ENCODE measurements at regions not wholly inside any gene's neighbourhood (a gene's known extent, or its start where the extent isn't known, plus 50 kb on each side); places are given as distances from the start of the nearest gene placed in this dataset.

- intact Hi-C loops (cut with DNase I) = no loop called here
- DNase-seq (ENCODE audit: low spot score) = no peak
- TF ChIP-seq, protein P1, sequence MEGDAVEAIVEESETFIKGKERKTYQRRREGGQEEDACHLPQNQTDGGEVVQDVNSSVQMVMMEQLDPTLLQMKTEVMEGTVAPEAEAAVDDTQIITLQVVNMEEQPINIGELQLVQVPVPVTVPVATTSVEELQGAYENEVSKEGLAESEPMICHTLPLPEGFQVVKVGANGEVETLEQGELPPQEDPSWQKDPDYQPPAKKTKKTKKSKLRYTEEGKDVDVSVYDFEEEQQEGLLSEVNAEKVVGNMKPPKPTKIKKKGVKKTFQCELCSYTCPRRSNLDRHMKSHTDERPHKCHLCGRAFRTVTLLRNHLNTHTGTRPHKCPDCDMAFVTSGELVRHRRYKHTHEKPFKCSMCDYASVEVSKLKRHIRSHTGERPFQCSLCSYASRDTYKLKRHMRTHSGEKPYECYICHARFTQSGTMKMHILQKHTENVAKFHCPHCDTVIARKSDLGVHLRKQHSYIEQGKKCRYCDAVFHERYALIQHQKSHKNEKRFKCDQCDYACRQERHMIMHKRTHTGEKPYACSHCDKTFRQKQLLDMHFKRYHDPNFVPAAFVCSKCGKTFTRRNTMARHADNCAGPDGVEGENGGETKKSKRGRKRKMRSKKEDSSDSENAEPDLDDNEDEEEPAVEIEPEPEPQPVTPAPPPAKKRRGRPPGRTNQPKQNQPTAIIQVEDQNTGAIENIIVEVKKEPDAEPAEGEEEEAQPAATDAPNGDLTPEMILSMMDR (IDR thresholded peaks at IDR 0.05) = no peak
- H3K27me3 ChIP-seq (replicated peaks; ENCODE audit: insufficient read depth) = no peaks in the 10 kb centered on the region
- no peaks in the 10 kb centered on the region for H3K36me3 ChIP-seq
- no peak overlapping the region for H3K4me3 ChIP-seq
- 97% methylated on average over 3 of the region's 3 CpGs for WGBS
- H3K4me1 ChIP-seq (replicated peaks) = no peaks in the 10 kb centered on the region
- peaks cover 1% of the 10 kb centered on the region for H3K9me3 ChIP-seq
- no peak overlapping the region for H3K27ac ChIP-seq
Observed at GRCh38 chr10:42513921-42514320, 124.4 kb downstream of the ZNF33B start.

DNA sequence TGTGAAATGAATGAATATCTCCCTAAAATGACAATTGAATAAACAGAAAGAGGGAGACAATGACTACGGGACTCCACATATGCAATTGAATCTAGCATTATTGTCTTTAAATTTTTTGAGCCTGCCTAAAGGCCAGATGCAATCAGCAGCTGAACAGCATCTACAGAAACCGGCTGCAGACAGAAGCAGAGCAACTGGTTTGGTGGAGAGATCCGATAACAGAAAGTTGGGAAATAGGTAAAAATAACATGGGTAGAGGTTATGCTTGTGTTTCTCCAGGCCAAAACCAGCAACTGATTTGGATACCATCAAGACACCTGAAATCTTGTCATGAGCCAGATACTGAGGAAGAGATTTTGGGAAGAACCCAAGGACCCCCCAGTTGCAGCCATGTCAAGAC, 146.6 kb downstream of the ZNF33B start:
- Histone ChIP-seq H3K9me3 (no peaks in the 10 kb centered on the region), H3K4me3 (no peak overlapping the region), H3K4me1 (replicated peaks) (no peaks in the 10 kb centered on the region), H3K27me3 (replicated peaks; ENCODE audit: insufficient read depth) (no peaks in the 10 kb centered on the region), H3K27ac (no peak overlapping the region), H3K36me3 (no peaks in the 10 kb centered on the region)
- intact Hi-C loops (cut with DNase I) = no loop called here
- DNase-seq (ENCODE audit: low spot score) = no peak
- WGBS = 82% methylated on average over 3 of the region's 3 CpGs
- TF ChIP-seq, protein P1 (IDR thresholded peaks at IDR 0.05) = no peak
- TF ChIP-seq POLR2A (IDR thresholded peaks at IDR 0.05) (no peak), POLR2AphosphoS5 (IDR thresholded peaks at IDR 0.05) (no peak)

DNA sequence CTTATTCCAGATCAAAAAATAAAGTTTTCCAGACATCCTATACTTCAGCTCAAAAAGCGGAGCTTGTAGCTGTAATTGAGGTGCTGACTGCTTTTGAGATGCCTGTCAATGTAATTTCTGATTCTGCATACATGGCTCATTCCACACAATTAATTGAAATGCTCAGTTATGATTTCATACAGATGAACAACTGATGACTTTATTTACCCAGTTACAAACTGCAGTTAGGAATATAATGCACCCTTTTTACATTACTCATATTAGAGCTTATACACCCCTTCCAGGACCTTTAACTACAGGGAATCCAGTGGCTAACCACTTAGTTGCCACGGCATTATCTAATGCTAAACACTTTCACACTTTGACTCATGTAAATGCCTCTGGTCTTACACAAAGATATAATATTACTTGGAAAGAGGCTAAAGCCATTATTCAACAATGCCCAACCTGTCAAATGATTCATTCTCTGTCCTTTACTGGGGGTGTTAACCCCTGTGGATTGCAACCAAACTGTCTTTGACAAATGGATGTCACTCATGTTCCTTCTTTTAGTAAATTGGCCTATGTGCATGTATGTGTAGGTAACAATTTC, 147.3 kb downstream of the ZNF33B start:
- WGBS = 64% methylated on average over 2 of the region's 2 CpGs
- TF ChIP-seq POLR2AphosphoS5 (IDR thresholded peaks at IDR 0.05) = no peak
- H3K4me3 ChIP-seq = no peak overlapping the region
- no peaks in the 10 kb centered on the region for H3K4me1 ChIP-seq (replicated peaks)
- no peak overlapping the region for H3K27ac ChIP-seq
- intact Hi-C loops (cut with DNase I) = no loop called here
- H3K27me3 ChIP-seq (replicated peaks; ENCODE audit: insufficient read depth) = no peaks in the 10 kb centered on the region
- no peak for DNase-seq (ENCODE audit: low spot score)
- H3K36me3 ChIP-seq = no peaks in the 10 kb centered on the region
- H3K9me3 ChIP-seq = no peaks in the 10 kb centered on the region

DNA sequence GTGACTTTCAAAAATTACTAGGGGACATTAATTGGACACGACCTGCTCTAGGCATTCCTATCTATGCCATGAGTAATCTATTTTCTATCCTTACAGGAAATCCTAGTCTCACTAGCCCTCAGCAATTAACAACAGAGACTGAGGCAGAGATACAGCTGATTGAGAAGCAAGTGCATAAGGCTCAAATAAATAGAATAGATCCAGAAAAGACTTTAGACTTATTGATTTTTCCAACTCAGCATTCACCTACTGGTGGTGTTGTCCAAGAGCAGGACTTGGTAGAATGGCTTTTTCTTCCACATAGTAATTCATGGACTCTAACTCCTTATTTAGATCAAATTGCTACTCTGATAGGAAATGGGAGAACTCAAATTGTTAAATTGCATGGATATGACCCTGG, 148.0 kb downstream of the ZNF33B start:
- H3K4me3 ChIP-seq = no peak overlapping the region
- intact Hi-C loops (cut with DNase I) = no loop called here
- no peaks in the 10 kb centered on the region for H3K27me3 ChIP-seq (replicated peaks; ENCODE audit: insufficient read depth)
- no peak for TF ChIP-seq POLR2AphosphoS5 (IDR thresholded peaks at IDR 0.05)
- TF ChIP-seq POLR2A (IDR thresholded peaks at IDR 0.05) = no peak
- TF ChIP-seq, protein P1 (IDR thresholded peaks at IDR 0.05) = no peak
- no peaks in the 10 kb centered on the region for H3K36me3 ChIP-seq
- no peak overlapping the region for H3K27ac ChIP-seq
- no peak for DNase-seq (ENCODE audit: low spot score)
- no peaks in the 10 kb centered on the region for H3K9me3 ChIP-seq
- WGBS = 70% methylated on average over 1 of the region's 1 CpG
- no peaks in the 10 kb centered on the region for H3K4me1 ChIP-seq (replicated peaks)

DNA sequence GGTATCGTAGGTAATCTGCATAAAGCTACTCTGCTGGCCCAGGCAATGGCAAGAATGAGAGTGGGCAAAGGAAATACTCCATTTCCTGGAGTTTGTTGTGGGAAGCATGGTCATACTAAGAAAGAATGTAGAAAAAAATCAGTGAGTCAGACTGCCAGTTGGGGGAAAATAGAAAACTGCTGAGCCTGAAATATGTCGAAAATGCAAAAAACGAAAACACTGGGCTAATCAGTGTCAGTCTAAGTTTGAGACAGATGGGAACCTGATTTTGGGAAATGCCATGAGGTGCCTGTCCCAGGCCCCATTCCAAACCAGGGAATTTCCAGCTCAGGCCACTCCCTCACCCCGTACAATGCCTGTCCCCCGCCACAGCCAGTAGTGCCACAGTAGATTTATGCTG, 150.0 kb downstream of the ZNF33B start:
- no peak for TF ChIP-seq POLR2A (IDR thresholded peaks at IDR 0.05)
- TF ChIP-seq, protein P1 (IDR thresholded peaks at IDR 0.05) = no peak
- TF ChIP-seq POLR2AphosphoS5 (IDR thresholded peaks at IDR 0.05) = no peak
- H3K27ac ChIP-seq = no peak overlapping the region
- H3K36me3 ChIP-seq = no peaks in the 10 kb centered on the region
- no peak for DNase-seq (ENCODE audit: low spot score)
- intact Hi-C loops (cut with DNase I) = no loop called here
- no peaks in the 10 kb centered on the region for H3K9me3 ChIP-seq
- no peak overlapping the region for H3K4me3 ChIP-seq
- WGBS = 59% methylated on average over 5 of the region's 5 CpGs
- H3K4me1 ChIP-seq (replicated peaks) = no peaks in the 10 kb centered on the region
- H3K27me3 ChIP-seq (replicated peaks; ENCODE audit: insufficient read depth) = no peaks in the 10 kb centered on the region
